ENCODE measurements at regions not wholly inside any gene's neighbourhood (a gene's known extent, or its start where the extent isn't known, plus 50 kb on each side); places are given as distances from the start of the nearest gene placed in this dataset.

GRCh38 chr1:2874607-2875480, 73.4 kb upstream of the TTC34 start:
- no peaks in the 10 kb centered on the region for H3F3A ChIP-seq (ENCODE audit: insufficient read depth)
- no peak for TF ChIP-seq EZH2phosphoT487 (conservative IDR thresholded peaks at IDR 0.05; ENCODE audit: low read length)
- TF ChIP-seq, protein P1, sequence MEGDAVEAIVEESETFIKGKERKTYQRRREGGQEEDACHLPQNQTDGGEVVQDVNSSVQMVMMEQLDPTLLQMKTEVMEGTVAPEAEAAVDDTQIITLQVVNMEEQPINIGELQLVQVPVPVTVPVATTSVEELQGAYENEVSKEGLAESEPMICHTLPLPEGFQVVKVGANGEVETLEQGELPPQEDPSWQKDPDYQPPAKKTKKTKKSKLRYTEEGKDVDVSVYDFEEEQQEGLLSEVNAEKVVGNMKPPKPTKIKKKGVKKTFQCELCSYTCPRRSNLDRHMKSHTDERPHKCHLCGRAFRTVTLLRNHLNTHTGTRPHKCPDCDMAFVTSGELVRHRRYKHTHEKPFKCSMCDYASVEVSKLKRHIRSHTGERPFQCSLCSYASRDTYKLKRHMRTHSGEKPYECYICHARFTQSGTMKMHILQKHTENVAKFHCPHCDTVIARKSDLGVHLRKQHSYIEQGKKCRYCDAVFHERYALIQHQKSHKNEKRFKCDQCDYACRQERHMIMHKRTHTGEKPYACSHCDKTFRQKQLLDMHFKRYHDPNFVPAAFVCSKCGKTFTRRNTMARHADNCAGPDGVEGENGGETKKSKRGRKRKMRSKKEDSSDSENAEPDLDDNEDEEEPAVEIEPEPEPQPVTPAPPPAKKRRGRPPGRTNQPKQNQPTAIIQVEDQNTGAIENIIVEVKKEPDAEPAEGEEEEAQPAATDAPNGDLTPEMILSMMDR (IDR thresholded peaks at IDR 0.05; ENCODE audit: insufficient read depth, low read length, poor library complexity, severe bottlenecking): no peak
- H2AFZ ChIP-seq (ENCODE audit: low read depth, low read length, severe bottlenecking): no peak overlapping the region
- no peak overlapping the region for H3K9ac ChIP-seq (ENCODE audit: low read length)
- H3K9me3 ChIP-seq (ENCODE audit: insufficient read depth, low read length): no peaks in the 10 kb centered on the region
- no peaks in the 10 kb centered on the region for H3K27me3 ChIP-seq (ENCODE audit: low read length)
- no peaks in the 10 kb centered on the region for H3K79me2 ChIP-seq (ENCODE audit: insufficient read depth, low read length)
- H3K27ac ChIP-seq (ENCODE audit: low read depth, low read length): no peak overlapping the region
- H3K4me2 ChIP-seq (ENCODE audit: low read depth, low read length, poor library complexity, severe bottlenecking): no peak overlapping the region
- H4K20me1 ChIP-seq (ENCODE audit: low read depth, low read length): no peaks in the 10 kb centered on the region
- H3K36me3 ChIP-seq (ENCODE audit: low read length): no peaks in the 10 kb centered on the region
- H3K4me3 ChIP-seq (ENCODE audit: insufficient read depth, low read length, poor library complexity, severe bottlenecking): no peak overlapping the region
- no peaks in the 10 kb centered on the region for H3K9me2 ChIP-seq (replicated peaks; ENCODE audit: insufficient read depth, low read length)

- no peaks in the 10 kb centered on the region for H3K9me2 ChIP-seq (replicated peaks; ENCODE audit: insufficient read depth, low read length)
- H3K9me3 ChIP-seq (ENCODE audit: insufficient read depth, low read length): no peaks in the 10 kb centered on the region
- no peaks in the 10 kb centered on the region for H3K27me3 ChIP-seq (ENCODE audit: low read length)
- no peak overlapping the region for H3K9ac ChIP-seq (ENCODE audit: low read length)
- no peak for TF ChIP-seq EZH2phosphoT487 (conservative IDR thresholded peaks at IDR 0.05; ENCODE audit: low read length)
- TF ChIP-seq, protein P1 (IDR thresholded peaks at IDR 0.05; ENCODE audit: insufficient read depth, low read length, poor library complexity, severe bottlenecking): no peak
- no peaks in the 10 kb centered on the region for H4K20me1 ChIP-seq (ENCODE audit: low read depth, low read length)
- no peaks in the 10 kb centered on the region for H3F3A ChIP-seq (ENCODE audit: insufficient read depth)
- no peak overlapping the region for H2AFZ ChIP-seq (ENCODE audit: low read depth, low read length, severe bottlenecking)
- no peaks in the 10 kb centered on the region for H3K79me2 ChIP-seq (ENCODE audit: insufficient read depth, low read length)
- no peak overlapping the region for H3K27ac ChIP-seq (ENCODE audit: low read depth, low read length)
- H3K4me2 ChIP-seq (ENCODE audit: low read depth, low read length, poor library complexity, severe bottlenecking): no peak overlapping the region
- no peaks in the 10 kb centered on the region for H3K36me3 ChIP-seq (ENCODE audit: low read length)
- no peak overlapping the region for H3K4me3 ChIP-seq (ENCODE audit: insufficient read depth, low read length, poor library complexity, severe bottlenecking)
Observed at GRCh38 chr1:2875707-2876561, 74.4 kb upstream of the TTC34 start.

- H3K9me3 ChIP-seq (ENCODE audit: insufficient read depth, low read length): no peaks in the 10 kb centered on the region
Observed at GRCh38 chr1:2876846-2877245, 75.4 kb upstream of the TTC34 start.

More at GRCh38 chr1:2876846-2877245, 75.4 kb upstream of the TTC34 start:
- Histone ChIP-seq H3K36me3 (ENCODE audit: low read length) (no peaks in the 10 kb centered on the region), H3K79me2 (ENCODE audit: insufficient read depth, low read length) (no peaks in the 10 kb centered on the region), H2AFZ (ENCODE audit: low read depth, low read length, severe bottlenecking) (no peak overlapping the region), H4K20me1 (ENCODE audit: low read depth, low read length) (no peaks in the 10 kb centered on the region), H3K27ac (ENCODE audit: low read depth, low read length) (no peak overlapping the region), H3K4me2 (ENCODE audit: low read depth, low read length, poor library complexity, severe bottlenecking) (no peak overlapping the region), H3K9ac (ENCODE audit: low read length) (no peak overlapping the region), H3K9me2 (replicated peaks; ENCODE audit: insufficient read depth, low read length) (no peaks in the 10 kb centered on the region), H3K27me3 (ENCODE audit: low read length) (no peaks in the 10 kb centered on the region), H3F3A (ENCODE audit: insufficient read depth) (no peaks in the 10 kb centered on the region), H3K4me3 (ENCODE audit: insufficient read depth, low read length, poor library complexity, severe bottlenecking) (no peak overlapping the region)
- TF ChIP-seq EZH2phosphoT487 (conservative IDR thresholded peaks at IDR 0.05; ENCODE audit: low read length): no peak
- TF ChIP-seq, protein P1 (IDR thresholded peaks at IDR 0.05; ENCODE audit: insufficient read depth, low read length, poor library complexity, severe bottlenecking): no peak

Measured in SU-DHL-6 (cell line).